ENCODE measurements at regions not wholly inside any gene's neighbourhood (a gene's known extent, or its start where the extent isn't known, plus 50 kb on each side); places are given as distances from the start of the nearest gene placed in this dataset.

- TF ChIP-seq CTCF (conservative IDR thresholded peaks at IDR 0.05), result peak; percentile 79
- 0 out of 2 replicates have a peak overlapping the region, but pooled peaks have one; percentile 2 for H3K27ac ChIP-seq
These were observed 69.9 kb upstream of the GOLIM4 start for GRCh38 chr3:168165390-168166269.

- no peak overlapping the region for H3K27ac ChIP-seq
- no peak for TF ChIP-seq CTCF (conservative IDR thresholded peaks at IDR 0.05)
These were observed 66.4 kb upstream of the GOLIM4 start for GRCh38 chr3:168162172-168162571.

GRCh38 chr3:168161696-168162095, 66.0 kb upstream of the GOLIM4 start:
- H3K27ac ChIP-seq, result no peak overlapping the region
- TF ChIP-seq CTCF (conservative IDR thresholded peaks at IDR 0.05), result no peak

GRCh38 chr3:168157903-168158302, 62.2 kb upstream of the GOLIM4 start:
- no peak for TF ChIP-seq CTCF (conservative IDR thresholded peaks at IDR 0.05)
- no peak overlapping the region for H3K27ac ChIP-seq

- no peak overlapping the region for H3K27ac ChIP-seq
- no peak for TF ChIP-seq CTCF (conservative IDR thresholded peaks at IDR 0.05)
These were observed 61.5 kb upstream of the GOLIM4 start for GRCh38 chr3:168157099-168157700.

GRCh38 chr3:168156479-168156878, 60.8 kb upstream of the GOLIM4 start:
- no peak overlapping the region for H3K27ac ChIP-seq
- no peak for TF ChIP-seq CTCF (conservative IDR thresholded peaks at IDR 0.05)

- TF ChIP-seq CTCF (conservative IDR thresholded peaks at IDR 0.05), result no peak
- no peak overlapping the region for H3K27ac ChIP-seq
These were observed 59.6 kb upstream of the GOLIM4 start for GRCh38 chr3:168155303-168155702.
